RPMI7951 (cell line): ENCODE measurements at regions not wholly inside any gene's neighbourhood (a gene's known extent, or its start where the extent isn't known, plus 50 kb on each side); places are given as distances from the start of the nearest gene placed in this dataset.

Source experiments
- DNase-seq: peaks from one replicate; pipeline ENCODE4 v3.0.0-alpha.2; 2012; ENCODE audit warnings: low read depth

DNA sequence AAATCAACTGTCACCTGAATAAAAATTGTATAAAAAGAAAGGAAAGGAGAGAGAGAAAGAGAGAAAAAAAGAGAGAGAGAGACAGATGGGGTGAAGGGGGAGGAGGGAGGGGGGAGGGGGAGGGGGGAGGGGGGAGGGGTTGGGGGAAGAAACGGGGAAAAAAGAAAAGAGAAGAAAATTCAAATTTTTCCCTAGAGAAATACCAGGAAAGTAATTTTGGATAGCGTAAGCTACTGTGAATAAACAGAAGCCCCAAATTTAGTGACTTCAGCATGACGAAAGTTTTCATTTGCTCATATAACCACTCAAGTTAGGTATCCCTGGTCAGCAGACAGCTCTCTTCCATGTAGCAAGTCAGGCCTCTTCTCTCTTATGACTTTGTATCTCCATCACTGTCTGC is 289.4 kb upstream of the MYOCD start:
- DNase-seq, result no peak

DNA sequence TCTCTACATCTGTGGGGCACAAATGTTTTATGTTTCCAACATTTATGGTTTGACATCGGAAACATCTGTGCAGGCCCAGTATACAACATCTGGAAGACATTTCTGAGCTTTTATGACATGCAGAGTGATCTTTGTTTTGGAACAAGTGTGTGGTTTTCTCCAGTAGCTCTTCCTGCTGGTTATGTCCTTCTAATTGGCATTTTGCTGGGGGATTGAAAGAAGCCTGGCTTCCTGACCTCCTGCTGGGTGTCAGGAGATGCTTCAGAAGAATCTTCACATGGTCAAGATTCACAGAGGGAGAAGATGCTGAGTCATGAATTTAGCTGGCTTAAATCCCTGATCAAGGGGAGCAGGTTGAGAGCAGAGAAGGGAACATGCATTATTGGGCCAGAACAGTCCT is 279.5 kb upstream of the MYOCD start:
- DNase-seq, result no peak

- no peak for DNase-seq
Measured at GRCh38 chr17:12388226-12388625, 277.5 kb upstream of the MYOCD start.

DNA sequence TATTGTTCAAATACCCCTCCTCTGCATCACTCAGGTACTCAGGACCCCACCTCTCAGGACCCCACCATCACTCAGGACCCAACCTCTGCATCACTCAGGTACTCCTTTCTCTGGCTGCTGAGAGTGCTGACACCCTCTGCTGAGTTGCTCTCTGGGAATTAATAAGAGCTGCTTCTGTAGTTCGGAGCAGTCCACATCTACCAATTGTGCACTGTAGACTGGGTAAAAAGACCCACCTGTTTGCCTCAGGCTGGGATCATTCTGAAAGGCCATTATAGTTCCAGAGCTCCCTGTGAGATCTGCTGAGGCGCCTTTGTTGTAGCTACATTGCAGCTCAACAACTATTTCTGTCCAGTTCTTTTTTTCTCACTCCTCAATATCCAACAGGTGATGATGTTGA is 276.3 kb upstream of the MYOCD start:
- no peak for DNase-seq

- DNase-seq, result no peak
Measured at GRCh38 chr17:12390631-12391030, 275.1 kb upstream of the MYOCD start.

- DNase-seq, result no peak
Measured at GRCh38 chr17:12391468-12391867, 274.2 kb upstream of the MYOCD start.

GRCh38 chr17:12395733-12396354 is 269.8 kb upstream of the MYOCD start:
- peak; percentile 0 for DNase-seq

GRCh38 chr17:12398441-12399051 is 267.1 kb upstream of the MYOCD start:
- DNase-seq, result no peak

GRCh38 chr17:12402963-12403622 is 262.6 kb upstream of the MYOCD start:
- peak; percentile 0 for DNase-seq

DNA sequence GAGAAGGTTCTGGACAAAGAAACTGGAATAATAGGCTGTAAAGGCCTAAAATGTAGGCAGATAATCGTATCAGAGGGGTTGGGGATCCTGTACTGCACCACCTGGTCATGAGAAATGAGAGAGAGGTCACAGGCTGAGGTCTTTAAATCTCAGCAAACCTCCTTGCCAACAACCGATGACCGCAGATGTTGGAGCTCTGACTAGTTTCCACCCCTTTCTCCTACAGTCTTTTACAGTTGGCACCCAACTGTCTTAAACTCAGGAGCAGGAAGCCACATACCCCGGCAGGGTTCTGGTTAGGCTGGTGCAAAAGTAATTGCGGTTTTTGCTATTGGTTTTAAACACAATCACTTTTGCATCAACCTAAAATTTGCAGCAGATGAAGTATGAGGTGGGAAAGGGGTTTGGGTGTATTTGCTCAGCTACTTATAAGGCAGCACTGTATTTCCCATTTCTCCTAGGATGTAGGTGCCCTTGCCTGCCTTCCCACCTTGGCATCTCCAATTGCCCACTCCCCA is 261.8 kb upstream of the MYOCD start:
- DNase-seq, result no peak

DNA sequence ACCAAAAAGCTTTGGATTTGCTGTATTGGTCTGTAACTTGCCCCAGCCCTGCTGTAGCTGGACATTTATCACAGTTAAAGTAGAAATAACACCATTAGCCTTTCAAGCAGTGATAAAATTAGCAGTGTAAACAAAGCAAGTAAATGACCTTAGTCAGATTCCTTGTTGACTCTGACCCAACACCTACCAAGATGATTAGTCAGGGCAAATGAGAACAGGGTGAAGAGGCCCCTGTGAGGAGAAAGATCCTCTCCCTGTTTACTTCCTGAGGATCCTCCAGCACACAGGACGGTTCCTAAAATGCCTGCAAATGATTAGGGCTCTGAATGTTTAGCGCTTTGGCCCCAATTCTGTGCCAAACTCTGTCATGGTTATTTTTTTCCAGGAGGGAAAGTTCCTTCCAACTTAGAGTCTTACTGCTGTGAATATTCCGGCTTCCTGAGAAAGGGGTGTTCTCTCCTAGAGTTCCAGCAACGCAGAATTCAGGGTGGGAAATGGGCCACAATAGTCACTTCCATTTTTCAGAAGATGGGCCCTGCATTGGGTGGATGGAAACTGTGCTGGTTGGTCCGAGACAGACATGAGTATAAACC is 259.0 kb upstream of the MYOCD start:
- DNase-seq, result no peak

- no peak for DNase-seq
Measured at GRCh38 chr17:12407495-12408252, 258.0 kb upstream of the MYOCD start.

GRCh38 chr17:12409082-12409481 is 256.6 kb upstream of the MYOCD start:
- DNase-seq, result no peak

DNA sequence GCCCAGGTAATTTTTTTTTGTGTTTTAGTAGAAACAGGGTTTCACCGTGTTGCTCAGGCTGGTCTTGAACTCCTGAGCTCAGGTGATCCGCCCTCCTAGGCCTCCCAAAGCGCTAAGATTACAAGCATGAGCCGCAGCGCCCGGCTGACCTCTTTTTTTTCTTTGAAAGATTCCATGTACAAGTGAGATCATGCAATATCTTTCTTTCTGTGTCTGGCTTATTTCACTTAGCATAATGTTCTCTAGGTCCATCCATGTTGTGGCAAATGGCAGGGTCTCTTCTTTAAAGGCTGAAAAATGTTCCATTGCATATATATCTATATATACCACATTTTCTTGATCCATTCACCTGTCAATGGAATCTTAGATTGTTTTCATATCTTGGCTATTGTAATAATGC is 255.0 kb upstream of the MYOCD start:
- no peak for DNase-seq

GRCh38 chr17:12415031-12415430 is 250.7 kb upstream of the MYOCD start:
- no peak for DNase-seq

GRCh38 chr17:12421077-12421476 is 244.6 kb upstream of the MYOCD start:
- DNase-seq, result no peak

GRCh38 chr17:12421646-12422306 is 243.9 kb upstream of the MYOCD start:
- no peak for DNase-seq

DNA sequence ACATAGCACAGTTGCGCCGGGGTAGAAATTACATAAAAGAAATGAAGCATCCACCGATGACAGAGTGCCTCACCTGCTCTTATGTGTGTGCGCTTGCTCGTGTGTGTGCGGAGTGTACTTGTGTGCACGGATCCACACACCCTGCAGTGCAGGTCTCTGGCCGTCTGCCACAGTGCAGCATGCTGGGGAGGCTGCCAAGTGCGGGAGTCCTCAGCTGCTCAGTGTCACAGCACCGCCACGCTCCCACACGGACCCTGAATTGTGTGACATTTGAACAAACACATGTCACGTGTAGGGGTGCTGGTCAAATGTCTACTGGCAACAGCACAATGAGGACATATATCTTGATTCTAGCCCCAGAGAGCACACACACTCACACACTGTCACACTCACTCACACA is 243.0 kb upstream of the MYOCD start:
- no peak for DNase-seq

DNA sequence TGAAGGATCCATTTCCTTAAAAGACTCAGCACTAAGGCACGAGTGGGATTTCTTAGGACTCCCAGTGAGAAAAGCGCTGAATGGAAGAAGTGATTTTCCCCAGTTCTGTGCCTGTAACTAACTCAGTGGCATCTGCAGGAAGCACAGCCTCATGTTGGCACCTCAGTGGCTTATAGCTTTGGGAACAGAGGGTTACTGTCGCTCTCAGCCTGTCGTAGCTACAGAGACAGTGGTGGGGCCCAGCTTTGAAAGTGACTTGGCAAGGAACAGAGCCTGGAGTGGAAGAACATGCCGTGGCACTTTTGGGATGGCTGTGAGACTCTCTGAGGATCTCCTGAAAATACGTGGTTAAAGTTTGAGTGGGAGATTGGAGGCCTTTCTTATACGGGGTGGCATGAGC is 242.4 kb upstream of the MYOCD start:
- no peak for DNase-seq

GRCh38 chr17:12429116-12429515 is 236.6 kb upstream of the MYOCD start:
- DNase-seq, result no peak

DNA sequence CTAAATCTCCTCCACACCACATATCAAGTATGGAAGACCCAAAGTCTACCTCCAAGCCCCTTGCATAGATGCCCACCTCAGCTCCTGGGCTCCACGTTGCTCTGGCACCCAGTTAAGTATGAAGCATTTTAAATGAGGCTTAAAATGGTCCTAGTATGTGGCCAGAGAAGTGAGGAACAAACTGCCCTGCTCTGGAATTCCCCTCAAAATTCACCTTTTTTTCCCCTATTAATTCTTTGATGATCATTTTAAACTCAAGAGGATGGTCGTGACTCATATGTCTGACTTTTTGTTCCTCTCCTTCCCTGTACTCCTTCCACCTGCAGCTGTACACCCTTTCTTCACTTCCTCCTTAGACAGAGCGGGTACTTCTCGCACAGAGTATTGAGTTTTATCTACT is 234.5 kb upstream of the MYOCD start:
- DNase-seq, result no peak

DNA sequence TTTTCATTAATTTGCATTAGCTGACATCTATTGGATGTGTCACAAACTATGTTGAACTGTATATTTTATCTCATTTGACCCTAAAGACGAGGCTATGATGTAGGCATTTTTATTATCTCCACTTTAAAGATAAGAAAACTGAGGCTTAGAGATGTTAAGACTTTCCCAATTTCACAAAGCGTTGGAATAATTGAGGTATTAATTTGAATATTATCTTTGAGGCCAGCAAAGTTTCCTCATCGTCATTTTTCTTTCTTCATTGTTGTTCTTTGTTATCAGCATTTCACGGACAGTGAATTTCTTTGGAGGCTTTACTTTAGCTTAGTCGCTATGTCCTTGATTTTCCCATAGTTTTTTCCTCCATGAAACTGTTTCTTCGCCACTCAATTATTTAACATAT is 227.5 kb upstream of the MYOCD start:
- no peak for DNase-seq
